ENCODE measurements at regions not wholly inside any gene's neighbourhood (a gene's known extent, or its start where the extent isn't known, plus 50 kb on each side); places are given as distances from the start of the nearest gene placed in this dataset.

DNA sequence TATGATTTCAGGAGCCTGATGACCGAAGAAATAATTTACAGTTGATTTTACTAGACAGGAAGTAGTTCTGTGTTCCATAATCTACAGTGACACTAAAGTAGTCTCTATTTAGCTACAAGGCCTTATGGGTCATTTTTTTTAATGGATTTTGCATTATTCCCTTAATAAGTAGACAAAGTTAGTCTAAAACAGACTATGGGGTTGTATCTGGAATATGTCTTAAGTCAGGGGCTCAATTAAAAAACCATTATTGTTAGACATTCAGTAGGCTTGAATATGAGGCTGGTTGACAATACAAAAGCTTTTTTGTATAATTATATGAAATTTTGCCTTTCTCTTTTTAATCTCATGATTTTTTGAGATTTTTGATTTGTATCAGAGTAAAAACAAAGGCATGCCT lies 820.0 kb upstream of the SEMA6D start:
- no peak for TF ChIP-seq YY1 (IDR thresholded peaks at IDR 0.05; ENCODE audit: low read depth)
- TF ChIP-seq NFIC (IDR thresholded peaks at IDR 0.05) = no peak
- no peak for TF ChIP-seq CEBPB (IDR thresholded peaks at IDR 0.05)
- TF ChIP-seq, protein P1, sequence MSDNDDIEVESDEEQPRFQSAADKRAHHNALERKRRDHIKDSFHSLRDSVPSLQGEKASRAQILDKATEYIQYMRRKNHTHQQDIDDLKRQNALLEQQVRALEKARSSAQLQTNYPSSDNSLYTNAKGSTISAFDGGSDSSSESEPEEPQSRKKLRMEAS (IDR thresholded peaks at IDR 0.05) = no peak
- no peak for TF ChIP-seq TAF1 (IDR thresholded peaks at IDR 0.05; ENCODE audit: low read depth)
- no peak for TF ChIP-seq TEAD4 (IDR thresholded peaks at IDR 0.05)
- no peak for TF ChIP-seq RAD21 (IDR thresholded peaks at IDR 0.05; ENCODE audit: low read depth)
- no peak for TF ChIP-seq EP300 (IDR thresholded peaks at IDR 0.05; ENCODE audit: borderline replicate concordance)
- TF ChIP-seq CREB1 (IDR thresholded peaks at IDR 0.05; ENCODE audit: low read depth) = no peak
- TF ChIP-seq, protein P2, sequence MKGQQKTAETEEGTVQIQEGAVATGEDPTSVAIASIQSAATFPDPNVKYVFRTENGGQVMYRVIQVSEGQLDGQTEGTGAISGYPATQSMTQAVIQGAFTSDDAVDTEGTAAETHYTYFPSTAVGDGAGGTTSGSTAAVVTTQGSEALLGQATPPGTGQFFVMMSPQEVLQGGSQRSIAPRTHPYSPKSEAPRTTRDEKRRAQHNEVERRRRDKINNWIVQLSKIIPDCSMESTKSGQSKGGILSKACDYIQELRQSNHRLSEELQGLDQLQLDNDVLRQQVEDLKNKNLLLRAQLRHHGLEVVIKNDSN (IDR thresholded peaks at IDR 0.05) = no peak
- TF ChIP-seq FOXM1 (IDR thresholded peaks at IDR 0.05; ENCODE audit: borderline replicate concordance, low read depth) = no peak
- TF ChIP-seq, protein P3, sequence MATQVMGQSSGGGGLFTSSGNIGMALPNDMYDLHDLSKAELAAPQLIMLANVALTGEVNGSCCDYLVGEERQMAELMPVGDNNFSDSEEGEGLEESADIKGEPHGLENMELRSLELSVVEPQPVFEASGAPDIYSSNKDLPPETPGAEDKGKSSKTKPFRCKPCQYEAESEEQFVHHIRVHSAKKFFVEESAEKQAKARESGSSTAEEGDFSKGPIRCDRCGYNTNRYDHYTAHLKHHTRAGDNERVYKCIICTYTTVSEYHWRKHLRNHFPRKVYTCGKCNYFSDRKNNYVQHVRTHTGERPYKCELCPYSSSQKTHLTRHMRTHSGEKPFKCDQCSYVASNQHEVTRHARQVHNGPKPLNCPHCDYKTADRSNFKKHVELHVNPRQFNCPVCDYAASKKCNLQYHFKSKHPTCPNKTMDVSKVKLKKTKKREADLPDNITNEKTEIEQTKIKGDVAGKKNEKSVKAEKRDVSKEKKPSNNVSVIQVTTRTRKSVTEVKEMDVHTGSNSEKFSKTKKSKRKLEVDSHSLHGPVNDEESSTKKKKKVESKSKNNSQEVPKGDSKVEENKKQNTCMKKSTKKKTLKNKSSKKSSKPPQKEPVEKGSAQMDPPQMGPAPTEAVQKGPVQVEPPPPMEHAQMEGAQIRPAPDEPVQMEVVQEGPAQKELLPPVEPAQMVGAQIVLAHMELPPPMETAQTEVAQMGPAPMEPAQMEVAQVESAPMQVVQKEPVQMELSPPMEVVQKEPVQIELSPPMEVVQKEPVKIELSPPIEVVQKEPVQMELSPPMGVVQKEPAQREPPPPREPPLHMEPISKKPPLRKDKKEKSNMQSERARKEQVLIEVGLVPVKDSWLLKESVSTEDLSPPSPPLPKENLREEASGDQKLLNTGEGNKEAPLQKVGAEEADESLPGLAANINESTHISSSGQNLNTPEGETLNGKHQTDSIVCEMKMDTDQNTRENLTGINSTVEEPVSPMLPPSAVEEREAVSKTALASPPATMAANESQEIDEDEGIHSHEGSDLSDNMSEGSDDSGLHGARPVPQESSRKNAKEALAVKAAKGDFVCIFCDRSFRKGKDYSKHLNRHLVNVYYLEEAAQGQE (IDR thresholded peaks at IDR 0.05; ENCODE audit: low read depth) = no peak
